GM19043 (cell line): ENCODE measurements at regions not wholly inside any gene's neighbourhood (a gene's known extent, or its start where the extent isn't known, plus 50 kb on each side); places are given as distances from the start of the nearest gene placed in this dataset.
"Not testable (repeated sequence)": the region's sequence is repeated elsewhere in the genome, so short reads cannot be mapped to it uniquely, and the experiment has no call there.

Experiments used
- ATAC-seq: cut with Tn5 transposase; IDR thresholded peaks from one replicate; pipeline ENCODE4 v1.9.1; 2021; ENCODE audit warnings: low read depth; ENCODE audit not compliant: unreplicated experiment

DNA sequence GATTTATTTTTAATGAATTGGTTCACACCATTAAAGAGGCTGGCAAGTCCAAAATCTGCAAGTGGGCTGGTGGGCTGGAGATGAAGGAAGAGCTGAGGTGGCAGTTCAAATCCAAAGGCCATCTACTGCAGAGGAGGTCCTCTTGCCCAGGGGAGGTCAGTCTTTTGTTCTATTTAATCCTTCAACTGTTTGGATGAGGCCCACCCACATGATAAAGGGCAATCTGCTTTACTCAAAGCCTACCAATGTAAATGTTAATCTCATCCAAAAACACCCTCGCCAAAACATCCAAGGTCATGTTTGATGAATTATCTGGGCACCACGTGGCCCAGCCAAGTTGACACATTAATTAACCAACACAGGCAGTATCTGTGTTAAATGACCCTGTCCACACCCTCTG is 99.0 kb downstream of the RRAGC start:
- ATAC-seq, result no peak

DNA sequence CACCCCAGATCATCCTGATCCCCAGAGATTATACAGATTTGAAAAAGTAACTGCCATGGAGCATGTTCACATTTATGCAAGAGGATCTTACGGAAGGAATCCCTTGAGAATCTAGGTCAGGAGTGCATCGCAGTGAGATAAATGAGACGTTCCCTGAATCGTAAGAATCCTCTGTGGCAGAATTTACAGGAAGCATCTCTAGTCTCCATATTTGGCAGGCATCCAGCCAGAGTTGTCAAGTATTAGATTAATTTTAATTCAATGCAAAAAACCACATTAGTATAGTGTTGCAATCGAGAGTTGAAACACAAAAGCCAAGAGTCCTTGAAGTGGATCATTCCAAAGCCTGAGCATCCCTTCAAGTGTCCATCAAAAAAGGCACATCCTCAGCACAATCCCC is 100.8 kb downstream of the RRAGC start:
- no peak for ATAC-seq

DNA sequence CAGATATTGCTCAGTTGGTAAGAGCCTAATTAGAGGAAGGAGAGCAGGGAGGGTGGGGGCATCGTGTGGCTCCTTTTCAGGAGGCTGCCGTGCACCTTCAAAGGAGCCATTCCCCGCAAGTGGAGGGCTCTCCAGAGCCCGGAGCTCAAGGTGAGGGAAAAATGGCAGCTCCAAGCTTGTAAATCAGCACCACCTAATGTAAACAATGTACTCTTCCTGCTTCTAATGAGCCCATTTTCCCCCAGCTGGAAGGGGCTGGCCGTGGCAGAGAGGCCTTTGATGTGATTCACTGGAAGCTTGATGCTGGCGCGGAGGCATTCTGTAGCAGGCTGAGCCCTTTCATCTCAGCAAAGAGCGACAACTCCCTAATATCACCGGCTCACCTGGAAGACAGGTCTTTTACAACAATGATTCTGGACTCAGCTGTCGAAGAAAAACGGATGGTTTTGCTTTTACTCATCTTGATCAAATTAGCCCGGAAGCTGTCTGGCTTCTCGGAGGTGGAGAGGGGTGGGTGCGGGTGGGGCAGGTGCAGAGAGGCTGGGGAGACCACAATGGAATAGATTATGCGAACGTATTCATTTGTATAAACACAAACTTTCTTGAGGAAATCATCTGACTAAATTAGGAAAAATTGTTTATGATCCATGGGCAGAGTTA is 112.5 kb downstream of the RRAGC start:
- ATAC-seq, result no peak

DNA sequence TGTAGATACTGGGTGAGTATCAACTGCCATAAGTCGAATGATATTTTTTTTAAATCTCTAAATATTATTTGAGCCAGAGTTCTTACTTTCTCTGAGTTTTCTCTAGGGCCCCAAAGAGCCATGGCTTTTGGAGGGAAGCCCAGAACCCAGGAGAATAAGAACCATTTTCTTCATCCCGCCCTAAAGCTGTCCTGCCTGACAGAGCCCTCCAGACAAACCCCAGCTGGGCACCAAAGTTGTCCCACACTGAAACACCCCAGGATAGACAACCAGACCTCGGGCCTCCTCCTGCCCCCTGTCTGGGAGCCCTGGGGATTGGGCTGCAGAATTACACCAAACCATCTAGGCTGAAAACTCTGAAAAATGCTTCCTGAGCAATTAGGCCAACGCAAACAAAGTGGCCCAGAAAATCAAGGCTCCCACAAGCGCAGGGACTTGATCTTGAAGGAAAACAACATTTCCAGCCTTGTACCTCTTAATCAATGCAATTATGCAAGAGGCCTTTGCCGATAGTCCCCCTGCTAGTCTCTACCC is 113.1 kb downstream of the RRAGC start:
- ATAC-seq, result no peak

DNA sequence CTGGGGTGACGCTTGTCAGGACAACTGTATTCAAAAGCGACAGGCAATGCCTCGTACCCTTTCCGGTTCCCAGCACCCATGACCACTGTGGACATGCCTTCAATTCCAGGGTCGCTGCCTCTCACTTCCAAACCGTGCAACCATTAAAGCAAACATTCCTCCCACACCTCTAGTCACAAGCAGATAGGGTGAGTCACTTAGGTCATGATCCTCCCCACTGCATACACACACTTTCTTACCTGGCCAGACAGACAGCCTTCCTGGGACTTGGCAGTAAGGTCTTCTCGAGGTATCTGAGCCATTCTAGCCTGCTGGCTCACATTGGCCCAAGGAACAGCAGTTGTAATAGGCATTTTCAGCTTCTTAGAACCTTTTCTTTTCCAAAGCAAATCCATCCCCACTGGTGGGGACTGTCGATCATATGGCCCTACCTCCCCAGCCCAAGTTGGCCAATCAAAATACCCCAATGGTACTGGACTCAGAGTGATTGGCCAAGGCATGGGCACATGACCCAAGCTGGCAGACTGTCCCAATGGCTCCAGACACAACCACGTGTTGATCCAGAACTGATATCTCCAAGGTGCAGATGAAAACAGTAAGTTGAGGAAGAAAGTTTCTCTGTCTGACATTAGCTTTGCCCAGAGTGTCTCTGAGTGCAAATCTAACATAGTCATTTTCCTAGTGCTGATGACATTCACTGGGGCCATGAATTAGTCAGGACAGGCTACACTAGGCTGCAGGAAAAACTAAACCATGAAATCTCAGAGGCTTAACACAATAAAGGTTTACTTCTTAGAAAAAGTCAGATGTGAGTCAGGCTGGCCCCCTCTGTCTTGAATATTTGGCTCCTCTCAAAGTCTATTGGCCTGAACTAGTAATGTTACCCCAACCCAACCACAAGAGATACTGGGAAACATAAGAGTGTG is 113.8 kb downstream of the RRAGC start:
- ATAC-seq, result no peak

DNA sequence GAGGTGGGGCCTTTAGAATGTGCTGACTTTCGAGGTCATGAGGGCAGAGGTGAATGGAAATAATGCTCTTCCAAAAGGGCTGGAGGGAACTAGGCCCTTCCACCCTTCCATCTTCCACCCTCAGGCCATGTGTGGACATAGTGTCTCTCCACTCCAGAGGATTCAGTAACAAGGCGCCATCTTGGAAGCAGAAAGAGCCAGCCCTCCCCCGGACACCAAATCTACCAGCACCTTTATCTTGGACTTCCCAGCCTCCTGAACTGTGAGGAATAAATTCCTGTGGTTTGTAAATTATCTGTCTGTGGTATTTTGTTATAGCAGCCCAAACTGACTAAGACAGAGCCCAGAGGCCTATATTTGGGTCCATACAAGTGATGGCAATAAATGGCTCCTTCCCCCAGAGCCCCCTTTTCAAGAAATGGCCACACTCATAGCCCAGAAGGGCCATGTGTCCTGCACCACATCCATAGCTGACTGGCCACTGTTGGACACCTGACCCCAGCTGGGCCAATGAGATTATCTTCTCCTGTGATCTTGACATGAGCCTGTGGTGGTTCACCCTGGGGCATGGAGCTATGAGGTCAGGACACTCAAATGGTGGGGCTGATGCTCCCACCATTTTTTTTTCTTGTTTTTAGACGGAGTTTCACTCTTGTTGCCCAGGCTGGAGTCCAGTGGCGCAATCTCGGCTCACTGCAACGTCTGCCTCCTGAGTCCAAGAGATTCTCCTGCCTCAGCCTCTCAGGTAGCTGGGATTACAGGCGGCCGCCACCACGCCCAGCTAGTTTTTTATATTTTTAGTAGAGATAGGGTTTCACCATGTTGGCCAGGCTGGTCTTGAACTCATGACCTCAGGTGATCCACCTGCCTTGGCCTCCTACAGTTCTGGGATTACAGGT is 114.9 kb downstream of the RRAGC start:
- ATAC-seq, result no peak

DNA sequence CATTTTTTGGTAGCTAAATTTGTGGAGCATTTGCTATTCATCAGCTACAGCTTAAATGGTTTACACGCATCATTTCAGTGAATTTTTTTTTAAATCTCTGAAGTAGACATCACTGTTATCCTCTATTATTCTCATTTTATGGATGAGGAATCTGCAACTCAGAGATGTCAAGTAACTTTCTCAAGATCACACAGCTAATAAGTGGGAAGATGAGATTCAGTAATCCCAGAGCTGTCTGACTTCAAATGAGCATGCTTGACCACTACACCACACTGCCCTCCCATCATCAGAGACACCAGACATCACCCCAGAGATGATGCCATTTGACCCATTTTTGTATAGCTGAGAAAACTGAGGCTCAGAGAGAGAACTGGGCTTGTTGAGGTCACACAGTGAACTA is 116.4 kb downstream of the RRAGC start:
- ATAC-seq, result no peak

DNA sequence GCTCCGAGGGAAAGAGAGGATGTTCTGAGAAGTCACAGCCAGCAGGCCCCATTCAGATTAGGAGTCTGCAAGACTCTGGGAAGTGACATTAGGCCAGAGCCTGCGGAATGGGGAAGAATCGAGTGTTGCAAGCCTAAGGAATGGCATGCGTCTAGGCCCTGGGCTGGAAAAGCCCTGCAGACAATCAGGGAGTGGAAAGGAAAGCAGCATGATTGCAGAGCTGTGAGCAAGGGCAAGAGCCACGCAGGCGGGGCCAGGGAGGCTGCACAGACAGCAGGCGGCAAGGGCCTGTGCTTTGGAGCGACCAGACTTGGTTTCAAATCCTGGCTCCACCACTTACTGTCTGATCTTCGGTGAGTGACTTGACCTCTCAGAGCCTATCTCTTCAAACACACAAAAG is 118.2 kb downstream of the RRAGC start:
- no peak for ATAC-seq

DNA sequence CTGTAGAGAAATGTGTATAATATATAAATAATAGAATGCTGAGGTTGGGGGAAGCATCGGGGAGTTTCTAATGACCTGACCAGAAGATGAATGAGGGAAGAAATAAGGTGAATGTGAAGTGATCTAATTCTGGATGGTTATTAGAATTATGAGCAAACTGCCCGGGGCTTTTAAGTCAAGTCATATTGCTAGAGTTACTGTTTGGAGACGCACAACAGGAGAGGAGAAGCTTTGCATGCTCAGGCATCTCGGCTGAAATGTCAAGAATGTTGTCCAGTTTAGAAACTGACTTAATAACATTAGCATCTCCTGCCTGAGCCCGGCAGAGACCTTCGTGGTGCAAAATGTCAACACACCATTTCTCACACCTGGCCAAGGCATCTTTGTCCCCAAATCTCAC is 119.1 kb downstream of the RRAGC start:
- no peak for ATAC-seq

DNA sequence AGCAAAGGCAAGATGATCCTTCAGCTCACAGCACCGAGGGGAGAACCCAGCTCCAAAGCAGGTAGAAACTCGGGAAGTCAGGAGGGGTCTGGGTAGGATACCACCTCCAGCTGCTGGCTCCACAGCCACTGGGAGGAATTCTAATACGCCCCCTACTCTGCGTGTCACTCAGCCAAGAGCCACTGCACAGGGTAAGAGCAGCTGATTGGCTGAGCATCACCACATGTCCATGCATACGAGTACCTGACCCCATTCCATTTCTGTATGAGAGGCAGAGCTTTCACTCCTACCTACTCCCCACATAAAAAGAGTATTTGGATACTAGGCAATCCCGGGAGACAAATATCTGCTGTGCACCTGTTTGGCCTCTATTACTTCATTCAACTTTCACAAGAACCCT is 121.4 kb downstream of the RRAGC start:
- ATAC-seq, result no peak

DNA sequence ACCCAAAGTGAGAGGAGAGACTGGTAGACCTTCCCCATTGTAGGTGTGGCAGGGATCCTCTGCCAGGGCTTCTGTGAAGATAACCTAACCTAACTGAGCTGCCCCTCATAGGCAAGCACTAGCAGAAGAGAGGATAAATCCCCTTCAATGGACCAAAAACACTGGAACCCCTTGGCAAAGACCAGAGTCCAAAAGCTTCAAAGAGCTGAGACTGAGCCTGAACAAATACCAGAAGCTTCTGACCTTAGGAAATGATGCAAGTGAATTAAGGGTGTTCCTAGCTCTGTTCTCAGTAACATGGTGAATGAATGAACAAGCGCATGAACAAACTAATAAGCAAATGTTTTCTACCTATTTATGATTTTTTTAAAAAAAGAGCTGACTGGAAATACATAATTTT is 123.2 kb downstream of the RRAGC start:
- ATAC-seq, result no peak

DNA sequence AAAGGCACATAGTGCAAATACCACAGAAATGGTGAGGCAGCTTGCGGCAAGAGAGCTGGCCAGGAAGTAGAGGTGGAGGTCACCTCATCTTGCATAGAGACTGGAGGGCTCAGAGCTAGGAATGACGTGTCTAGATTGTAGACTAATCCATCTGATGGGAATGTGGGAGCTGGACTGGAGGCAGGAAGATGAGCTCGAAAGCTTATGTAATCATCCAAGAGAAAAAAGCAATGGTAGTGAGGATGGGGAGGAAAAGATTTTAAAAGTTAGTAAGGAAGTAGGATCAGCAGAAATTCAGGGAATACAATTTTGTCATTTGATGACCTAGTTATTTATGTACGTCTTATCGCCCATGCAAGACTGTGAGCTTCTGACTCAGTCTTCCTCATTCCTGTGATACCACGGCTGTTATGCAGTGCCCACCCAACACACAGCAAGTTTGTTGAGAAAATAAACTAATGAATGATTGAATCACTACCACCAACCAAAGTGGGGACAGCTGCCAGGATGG is 123.9 kb downstream of the RRAGC start:
- ATAC-seq, result no peak

DNA sequence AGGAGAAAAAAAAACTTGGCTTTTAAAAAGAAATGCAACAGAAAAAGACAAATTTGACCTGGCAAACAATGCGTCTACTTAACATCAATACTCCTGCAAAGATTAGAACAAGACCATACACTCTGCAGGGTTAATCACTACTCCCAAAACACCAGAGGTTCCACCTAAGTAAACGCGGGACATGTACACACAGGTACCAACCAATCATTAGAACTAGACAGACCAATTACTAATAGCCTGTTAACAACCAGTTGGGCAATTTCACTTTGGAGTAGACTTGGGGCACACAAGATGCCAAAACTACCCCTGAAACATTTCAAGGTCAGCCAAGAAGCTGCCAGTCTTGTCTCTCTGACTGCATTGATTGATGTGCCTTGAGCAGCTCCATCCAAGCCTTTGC is 125.8 kb downstream of the RRAGC start:
- no peak for ATAC-seq

DNA sequence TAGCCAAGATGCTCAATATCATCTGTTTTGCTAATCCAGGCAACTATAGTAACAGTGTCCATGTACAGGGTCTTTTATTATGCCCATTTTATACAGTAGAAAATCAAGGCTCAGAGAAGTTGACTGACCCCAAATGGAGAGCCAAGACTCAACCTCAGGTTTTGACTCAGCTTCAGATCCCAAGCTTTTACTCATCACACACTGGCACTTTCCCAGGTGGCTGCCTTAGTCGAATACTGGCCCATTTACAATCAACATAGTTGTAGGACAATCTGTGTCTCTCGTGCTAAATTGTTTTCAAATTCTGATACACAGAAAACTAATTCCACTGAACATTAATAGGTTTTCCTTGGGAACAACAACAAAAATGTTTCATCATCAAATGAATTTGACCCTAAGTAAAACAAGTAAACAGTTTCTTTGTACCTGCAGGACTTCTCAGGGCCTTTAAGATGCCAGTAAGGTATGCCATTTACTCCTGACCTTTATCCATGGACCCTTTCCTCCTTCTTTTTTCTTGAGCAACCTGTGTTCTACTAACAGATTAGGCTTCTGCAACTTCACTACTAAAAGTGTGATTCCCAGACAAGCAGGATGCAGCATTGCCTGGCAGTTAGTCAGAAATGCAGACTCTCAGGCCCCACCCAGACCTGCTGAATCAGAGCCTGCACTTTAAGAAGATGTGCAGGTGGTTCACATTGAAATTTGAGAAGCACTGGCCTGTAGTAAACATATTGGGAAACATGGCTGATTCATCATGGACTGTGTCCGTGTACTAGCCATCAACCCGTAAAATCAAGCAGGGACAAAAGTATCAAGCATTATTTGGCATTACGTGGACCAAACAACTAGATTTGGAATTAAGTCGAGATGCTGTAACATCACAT is 128.8 kb downstream of the RRAGC start:
- ATAC-seq, result no peak

DNA sequence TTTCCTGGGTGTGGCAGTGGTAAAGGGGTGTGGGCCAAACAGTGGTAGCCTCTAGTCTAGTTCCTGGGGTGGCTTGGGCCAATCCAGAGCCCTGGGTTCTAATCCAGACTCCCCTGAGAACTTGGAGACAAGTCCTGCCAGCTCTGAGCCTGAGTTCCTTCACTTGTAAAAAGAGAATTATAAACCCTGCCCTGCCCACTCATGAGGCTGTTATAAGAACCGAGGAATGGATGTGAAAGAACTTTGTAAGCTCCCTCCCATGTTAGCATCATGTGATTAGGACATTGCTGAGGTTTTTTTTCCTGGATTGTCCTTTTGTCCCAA is 131.0 kb downstream of the RRAGC start:
- ATAC-seq, result no peak

DNA sequence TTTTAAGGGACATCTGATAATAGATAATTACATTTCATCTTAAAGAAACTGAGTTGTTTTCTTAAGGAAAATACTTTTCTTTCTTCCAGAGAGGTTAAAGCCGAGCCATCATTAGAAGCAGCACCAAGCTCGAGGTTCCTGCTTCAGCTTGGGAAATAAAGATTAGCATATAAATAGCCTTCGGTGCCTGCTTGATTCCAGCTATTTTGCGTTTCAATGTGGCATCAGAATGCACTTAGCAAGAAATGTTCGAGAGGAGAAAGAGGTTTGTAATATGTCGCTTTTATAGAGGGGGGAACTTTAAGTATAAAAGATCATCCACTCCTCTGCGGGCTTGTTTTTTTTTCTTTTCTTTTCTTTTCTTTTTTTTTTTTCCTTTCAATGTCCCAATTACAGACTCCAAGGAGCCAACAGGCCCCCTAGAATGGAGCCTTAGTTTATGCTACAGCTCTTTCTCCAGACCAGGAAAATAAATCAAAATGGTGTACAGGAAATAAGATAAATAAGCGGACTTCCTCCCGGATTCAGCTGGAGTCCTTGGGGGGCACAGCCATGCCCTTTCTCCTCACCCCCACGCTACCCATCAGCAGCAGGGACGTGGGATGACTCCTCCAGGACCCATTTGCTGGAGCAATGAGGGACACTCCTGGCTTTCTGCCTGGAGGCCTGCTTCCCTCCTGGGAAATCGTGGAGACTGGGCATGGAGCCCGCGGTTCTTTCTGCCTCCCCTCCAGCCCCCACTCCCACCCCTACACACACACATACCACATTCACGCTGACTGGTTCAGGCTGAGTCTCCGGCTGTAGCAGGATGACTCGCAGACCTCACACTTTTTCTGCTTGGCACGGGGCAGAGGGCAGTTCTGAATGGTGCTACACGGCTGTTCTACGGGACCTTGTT is 131.6 kb downstream of the RRAGC start:
- no peak for ATAC-seq

DNA sequence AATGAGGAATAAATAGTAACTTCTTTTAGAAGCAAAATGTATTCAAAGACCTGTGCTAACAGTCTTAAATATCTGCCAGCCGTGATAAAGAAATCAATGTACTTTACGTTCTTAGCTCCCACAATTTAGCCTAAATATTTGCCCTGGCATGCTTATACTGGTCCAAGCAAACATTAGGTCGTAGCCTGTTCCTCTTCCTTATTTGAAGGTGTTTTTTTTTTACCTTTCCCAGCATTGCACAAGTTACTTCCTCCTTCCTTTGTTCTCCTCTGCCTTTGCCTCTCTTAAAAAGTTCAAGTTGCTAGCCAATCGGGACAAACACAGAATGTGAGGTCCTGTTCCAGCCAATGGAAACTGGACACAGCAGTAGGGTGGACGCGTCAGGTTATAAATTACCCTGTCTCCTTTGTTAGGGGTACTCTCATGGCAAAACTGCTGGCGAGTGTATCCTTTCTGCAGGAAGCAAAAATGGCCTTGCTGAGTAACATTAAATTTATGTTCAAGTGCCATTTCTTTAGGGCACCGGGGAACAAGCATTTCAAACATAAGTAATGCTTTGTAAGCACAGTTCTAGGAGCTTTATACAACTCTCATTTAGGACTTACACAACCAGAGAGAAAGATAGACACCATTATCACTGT is 134.1 kb downstream of the RRAGC start:
- not testable (repeated sequence) for ATAC-seq
